ENCODE measurements at regions not wholly inside any gene's neighbourhood (a gene's known extent, or its start where the extent isn't known, plus 50 kb on each side); places are given as distances from the start of the nearest gene placed in this dataset.
A peak's percentile ranks its signal among the peaks of the same experiment; 100 is the strongest.
"Not testable (repeated sequence)": the region's sequence is repeated elsewhere in the genome, so short reads cannot be mapped to it uniquely, and the experiment has no call there.

DNA sequence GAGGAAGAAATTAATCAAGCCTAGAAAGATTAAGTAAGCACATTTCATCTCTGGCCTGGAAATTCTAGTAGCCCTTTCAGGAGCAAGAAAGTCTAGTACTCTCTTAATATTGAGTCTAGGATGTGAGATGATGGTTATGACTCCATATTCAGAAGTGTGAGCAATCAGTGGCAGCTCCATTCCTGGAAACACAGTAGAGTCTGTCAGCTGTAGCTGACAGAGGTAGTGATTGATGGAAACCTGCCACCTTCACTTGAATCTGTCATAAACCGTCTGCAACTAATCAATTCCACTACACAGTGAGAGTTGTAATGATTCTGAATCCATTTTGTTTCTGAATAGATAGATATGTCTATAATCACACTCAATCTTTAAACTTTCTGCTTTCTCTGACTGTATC is 635.1 kb downstream of the IRS1 start:
- Histone ChIP-seq H3K27ac (no peak overlapping the region), H3K4me3 (no peak overlapping the region), H3K4me1 (peaks cover 10% of the 10 kb centered on the region), H3K4me2 (no peak overlapping the region), H3K9me3 (0 out of 3 replicates have a peak, but pooled peaks cover 2% of the 10 kb centered on the region)
- FAIRE-seq (no peak), ATAC-seq (no peak), DNase-seq (ENCODE audit: low read depth in 1 of 2, low spot score in 1 of 2) (no peak)
- ChIA-PET POLR2A (no interaction called here), CTCF (no interaction called here)
- WGBS (ENCODE audit: missing lambda C conversion rate) = 83% methylated on average over 1 of the region's 1 CpG
- no peak for TF ChIP-seq CEBPB (IDR thresholded peaks at IDR 0.05)
- TF ChIP-seq, protein P1, sequence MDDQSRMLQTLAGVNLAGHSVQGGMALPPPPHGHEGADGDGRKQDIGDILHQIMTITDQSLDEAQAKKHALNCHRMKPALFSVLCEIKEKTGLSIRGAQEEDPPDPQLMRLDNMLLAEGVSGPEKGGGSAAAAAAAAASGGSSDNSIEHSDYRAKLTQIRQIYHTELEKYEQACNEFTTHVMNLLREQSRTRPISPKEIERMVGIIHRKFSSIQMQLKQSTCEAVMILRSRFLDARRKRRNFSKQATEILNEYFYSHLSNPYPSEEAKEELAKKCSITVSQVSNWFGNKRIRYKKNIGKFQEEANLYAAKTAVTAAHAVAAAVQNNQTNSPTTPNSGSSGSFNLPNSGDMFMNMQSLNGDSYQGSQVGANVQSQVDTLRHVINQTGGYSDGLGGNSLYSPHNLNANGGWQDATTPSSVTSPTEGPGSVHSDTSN (IDR thresholded peaks at IDR 0.05) = no peak
- TF ChIP-seq, protein P2, sequence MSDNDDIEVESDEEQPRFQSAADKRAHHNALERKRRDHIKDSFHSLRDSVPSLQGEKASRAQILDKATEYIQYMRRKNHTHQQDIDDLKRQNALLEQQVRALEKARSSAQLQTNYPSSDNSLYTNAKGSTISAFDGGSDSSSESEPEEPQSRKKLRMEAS (IDR thresholded peaks at IDR 0.05) = no peak
- TF ChIP-seq EHF (CRISPR knock-in tag; IDR thresholded peaks at IDR 0.05) = no peak
- TF ChIP-seq RFX5 (IDR thresholded peaks at IDR 0.05) = no peak
- no peak for TF ChIP-seq FOXS1 (CRISPR knock-in tag; IDR thresholded peaks at IDR 0.05)
- TF ChIP-seq KDM5A (IDR thresholded peaks at IDR 0.05) = no peak
- no peak for TF ChIP-seq FOSL2 (IDR thresholded peaks at IDR 0.05)
- TF ChIP-seq FOSL2 (CRISPR knock-in tag; IDR thresholded peaks at IDR 0.05) = no peak
- no peak for TF ChIP-seq HOXB5 (CRISPR knock-in tag; IDR thresholded peaks at IDR 0.05)
- TF ChIP-seq RCOR1 (IDR thresholded peaks at IDR 0.05; ENCODE audit: low read depth, low read length) = no peak
- TF ChIP-seq MAZ (IDR thresholded peaks at IDR 0.05; ENCODE audit: borderline replicate concordance, low read depth, low read length) = no peak
- no peak for TF ChIP-seq RAD21 (conservative IDR thresholded peaks at IDR 0.05 in 1 of 2, IDR thresholded peaks at IDR 0.05 in 1 of 2)
- TF ChIP-seq FOSB (CRISPR knock-in tag; IDR thresholded peaks at IDR 0.05) = no peak
- no peak for TF ChIP-seq EHMT2 (IDR thresholded peaks at IDR 0.05; ENCODE audit: low read depth)
- no peak for TF ChIP-seq POLR2AphosphoS2 (conservative IDR thresholded peaks at IDR 0.05; ENCODE audit: low read length)
- TF ChIP-seq PHF8 (IDR thresholded peaks at IDR 0.05; ENCODE audit: borderline replicate concordance, low read depth) = no peak

DNA sequence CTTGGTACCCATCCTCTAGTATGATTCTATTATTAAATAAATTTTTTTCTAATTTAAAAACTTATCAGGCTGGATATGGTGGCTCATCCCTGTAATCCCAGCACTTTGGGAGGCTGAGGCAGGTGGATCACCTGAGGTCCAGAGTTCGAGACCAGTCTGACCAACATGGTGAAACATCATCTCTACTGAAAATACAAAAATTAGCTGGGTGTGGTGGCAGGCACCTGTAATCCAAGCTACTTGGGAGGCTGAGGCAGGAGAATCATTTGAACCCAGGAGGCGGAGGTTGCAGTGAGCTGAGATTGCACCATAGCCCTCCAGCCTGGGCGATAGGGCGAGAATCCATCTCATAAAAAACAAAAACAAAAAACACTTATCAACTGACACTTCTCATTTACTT is 639.0 kb downstream of the IRS1 start:
- WGBS (ENCODE audit: missing lambda C conversion rate) = 93% methylated on average over 4 of the region's 4 CpGs
- CTCF ChIA-PET; H3K27ac ChIP-seq; H3K4me2 ChIP-seq; H3K4me3 ChIP-seq; H3K9me3 ChIP-seq; ATAC-seq; DNase-seq (ENCODE audit: low read depth in 1 of 2, low spot score in 1 of 2); FAIRE-seq; POLR2A ChIA-PET: not testable (repeated sequence)
- H3K4me1 ChIP-seq = peaks cover 20% of the 10 kb centered on the region

DNA sequence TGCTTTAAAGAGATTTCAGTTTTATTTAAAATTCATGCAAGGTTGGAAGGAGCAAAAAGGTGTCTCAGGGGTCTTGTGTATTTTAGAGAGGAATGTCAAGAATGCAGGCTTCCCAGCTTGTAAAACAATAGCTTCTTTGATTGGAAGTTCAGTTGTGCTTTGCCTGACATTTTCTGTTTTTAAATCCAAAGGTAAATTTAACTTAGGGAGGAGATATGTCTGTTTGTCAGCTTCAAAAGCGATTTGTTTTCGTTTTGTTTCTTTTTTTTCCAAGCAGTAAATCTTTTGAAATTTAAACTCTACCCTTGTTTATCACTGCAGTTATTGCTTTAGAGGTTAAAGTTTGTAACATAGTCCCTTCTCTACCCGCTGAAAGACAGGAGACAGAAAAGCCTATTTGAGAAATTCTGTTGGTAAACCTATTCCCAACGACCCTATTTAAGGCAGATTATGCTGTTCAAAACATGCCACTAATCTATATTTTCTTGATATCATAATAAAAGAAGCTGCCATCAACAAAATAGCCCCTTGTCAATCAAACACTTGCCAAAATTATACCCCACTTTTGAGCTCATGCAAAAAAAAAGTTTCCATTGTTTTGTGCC is 639.6 kb downstream of the IRS1 start:
- Histone ChIP-seq H3K4me1 (peaks cover 27% of the 10 kb centered on the region), H3K4me3 (no peak overlapping the region), H3K27ac (peak overlapping the region; percentile 32 to 54; a peak in 5 of 6 replicates), H3K4me2 (peak overlapping the region; percentile 66), H3K9me3 (0 out of 3 replicates have a peak, but pooled peaks cover 2% of the 10 kb centered on the region)
- ATAC-seq (no peak), DNase-seq (ENCODE audit: low read depth in 1 of 2, low spot score in 1 of 2) (peak in 1 of 2 experiments; percentile 32), FAIRE-seq (no peak)
- ChIA-PET CTCF (no interaction called here), POLR2A (no interaction called here)
- 11% methylated on average over 4 of the region's 4 CpGs for WGBS (ENCODE audit: missing lambda C conversion rate)
- no peak for TF ChIP-seq KDM5A (IDR thresholded peaks at IDR 0.05)
- peak; percentile 40 for TF ChIP-seq GATA3 (IDR thresholded peaks at IDR 0.05; ENCODE audit: borderline replicate concordance)

DNA sequence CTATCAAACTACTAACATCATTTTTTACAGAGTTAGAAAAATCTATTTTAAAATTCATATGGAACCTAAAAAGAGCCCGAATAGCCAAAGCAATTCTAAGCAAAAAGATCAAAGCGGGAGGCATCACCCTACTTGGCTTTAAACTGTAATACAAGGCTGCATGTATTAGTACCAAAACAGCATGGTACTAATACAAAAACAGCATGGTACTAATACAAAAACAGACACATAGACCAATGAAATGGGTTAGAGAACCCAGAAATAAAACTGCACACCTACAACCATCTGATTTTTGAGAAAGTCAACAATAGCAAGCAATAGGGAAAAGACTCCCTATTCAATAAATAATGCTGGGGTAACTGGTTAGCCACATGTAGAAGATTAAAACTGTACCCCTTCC is 640.7 kb downstream of the IRS1 start:
- ChIA-PET POLR2A (no interaction called here), CTCF (no interaction called here)
- Histone ChIP-seq H3K4me3 (no peak overlapping the region), H3K27ac (no peak overlapping the region), H3K4me1 (peaks cover 31% of the 10 kb centered on the region), H3K4me2 (no peak overlapping the region), H3K9me3 (0 out of 3 replicates have a peak, but pooled peaks cover 2% of the 10 kb centered on the region)
- FAIRE-seq = no peak
- 88% methylated on average over 2 of the region's 2 CpGs for WGBS (ENCODE audit: missing lambda C conversion rate)
- no peak for DNase-seq (ENCODE audit: low read depth in 1 of 2, low spot score in 1 of 2)
- no peak for ATAC-seq
- TF ChIP-seq KDM1A (IDR thresholded peaks at IDR 0.05; ENCODE audit: low read depth) (no peak), TP53 (CRISPR knock-in tag; IDR thresholded peaks at IDR 0.05) (no peak), ZC3H11A (IDR thresholded peaks at IDR 0.05) (no peak), RARB (CRISPR knock-in tag; IDR thresholded peaks at IDR 0.05) (no peak)
- TF ChIP-seq, protein P3, sequence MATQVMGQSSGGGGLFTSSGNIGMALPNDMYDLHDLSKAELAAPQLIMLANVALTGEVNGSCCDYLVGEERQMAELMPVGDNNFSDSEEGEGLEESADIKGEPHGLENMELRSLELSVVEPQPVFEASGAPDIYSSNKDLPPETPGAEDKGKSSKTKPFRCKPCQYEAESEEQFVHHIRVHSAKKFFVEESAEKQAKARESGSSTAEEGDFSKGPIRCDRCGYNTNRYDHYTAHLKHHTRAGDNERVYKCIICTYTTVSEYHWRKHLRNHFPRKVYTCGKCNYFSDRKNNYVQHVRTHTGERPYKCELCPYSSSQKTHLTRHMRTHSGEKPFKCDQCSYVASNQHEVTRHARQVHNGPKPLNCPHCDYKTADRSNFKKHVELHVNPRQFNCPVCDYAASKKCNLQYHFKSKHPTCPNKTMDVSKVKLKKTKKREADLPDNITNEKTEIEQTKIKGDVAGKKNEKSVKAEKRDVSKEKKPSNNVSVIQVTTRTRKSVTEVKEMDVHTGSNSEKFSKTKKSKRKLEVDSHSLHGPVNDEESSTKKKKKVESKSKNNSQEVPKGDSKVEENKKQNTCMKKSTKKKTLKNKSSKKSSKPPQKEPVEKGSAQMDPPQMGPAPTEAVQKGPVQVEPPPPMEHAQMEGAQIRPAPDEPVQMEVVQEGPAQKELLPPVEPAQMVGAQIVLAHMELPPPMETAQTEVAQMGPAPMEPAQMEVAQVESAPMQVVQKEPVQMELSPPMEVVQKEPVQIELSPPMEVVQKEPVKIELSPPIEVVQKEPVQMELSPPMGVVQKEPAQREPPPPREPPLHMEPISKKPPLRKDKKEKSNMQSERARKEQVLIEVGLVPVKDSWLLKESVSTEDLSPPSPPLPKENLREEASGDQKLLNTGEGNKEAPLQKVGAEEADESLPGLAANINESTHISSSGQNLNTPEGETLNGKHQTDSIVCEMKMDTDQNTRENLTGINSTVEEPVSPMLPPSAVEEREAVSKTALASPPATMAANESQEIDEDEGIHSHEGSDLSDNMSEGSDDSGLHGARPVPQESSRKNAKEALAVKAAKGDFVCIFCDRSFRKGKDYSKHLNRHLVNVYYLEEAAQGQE (IDR thresholded peaks at IDR 0.05) = no peak
- TF ChIP-seq, protein P1 (IDR thresholded peaks at IDR 0.05) = no peak
- TF ChIP-seq, protein P4, sequence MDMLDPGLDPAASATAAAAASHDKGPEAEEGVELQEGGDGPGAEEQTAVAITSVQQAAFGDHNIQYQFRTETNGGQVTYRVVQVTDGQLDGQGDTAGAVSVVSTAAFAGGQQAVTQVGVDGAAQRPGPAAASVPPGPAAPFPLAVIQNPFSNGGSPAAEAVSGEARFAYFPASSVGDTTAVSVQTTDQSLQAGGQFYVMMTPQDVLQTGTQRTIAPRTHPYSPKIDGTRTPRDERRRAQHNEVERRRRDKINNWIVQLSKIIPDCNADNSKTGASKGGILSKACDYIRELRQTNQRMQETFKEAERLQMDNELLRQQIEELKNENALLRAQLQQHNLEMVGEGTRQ (IDR thresholded peaks at IDR 0.05) = no peak

Measured in A549 (cell line).